CD14-positive monocyte (primary cell): ENCODE measurements at regions not wholly inside any gene's neighbourhood (a gene's known extent, or its start where the extent isn't known, plus 50 kb on each side); places are given as distances from the start of the nearest gene placed in this dataset.

Source experiments
- DNase-seq, 3 donors: peaks; one replicate each; pipeline ENCODE4 v3.0.0-alpha.2; 2011 to 2022
- H2AFZ ChIP-seq: 2 replicates; pipeline ENCODE4 v1.6.0; 2012; ENCODE audit warnings: mild to moderate bottlenecking, low read depth, low read length, inconsistent platforms; ENCODE audit not compliant: insufficient read depth, poor library complexity, severe bottlenecking
- H3K27ac ChIP-seq, 2 donors: 1 replicate in 1 of 2; 2 replicates in 1 of 2; pipeline ENCODE4 v1.5.1; 2012 to 2013; ENCODE audit warnings: low read length in 2 of 2, control low read depth in 1 of 2, inconsistent platforms in 1 of 2, low read depth in 1 of 2, mild to moderate bottlenecking in 1 of 2
- H3K27me3 ChIP-seq, 2 donors: one replicate each; pipeline versions ENCODE4 v1.6.0 to v1.6.1; 2011 to 2013; ENCODE audit warnings: low read length in 2 of 2; ENCODE audit not compliant: control insufficient read depth in 2 of 2, insufficient read depth in 2 of 2
- H3K36me3 ChIP-seq, 2 donors: replicated peaks in 1 of 2; 1 replicate in 1 of 2; 2 replicates in 1 of 2; pipeline versions ENCODE4 v1.5.1 to v1.6.1; 2012 to 2013; ENCODE audit warnings: low read length in 2 of 2, control low read depth in 1 of 2, inconsistent platforms in 1 of 2, mild to moderate bottlenecking in 1 of 2; ENCODE audit not compliant: insufficient read depth in 2 of 2, control insufficient read depth in 1 of 2
- H3K4me1 ChIP-seq, 2 donors: 1 replicate in 1 of 2; 2 replicates in 1 of 2; pipeline versions ENCODE4 v1.5.1 to v1.6.1; 2012 to 2013; ENCODE audit warnings: low read length in 2 of 2, control low read depth in 1 of 2, inconsistent platforms in 1 of 2, mild to moderate bottlenecking in 1 of 2, moderate library complexity in 1 of 2; ENCODE audit not compliant: insufficient read depth in 2 of 2, control insufficient read depth in 1 of 2
- H3K4me2 ChIP-seq: replicated peaks from 2 replicates; pipeline ENCODE3; 2012; ENCODE audit warnings: low read length, moderate library complexity, mild to moderate bottlenecking; ENCODE audit not compliant: poor library complexity, severe bottlenecking; ENCODE audit errors: extremely low read depth
- H3K4me3 ChIP-seq, 3 experiments: fragments of 200-600 bp in 1 of 3; sonication (generic) in 1 of 3; replicated peaks in 1 of 3; 1 replicate in 2 of 3; 2 replicates in 1 of 3; pipeline ENCODE4 v1.5.1; 2011 to 2013; ENCODE audit warnings: low read length in 3 of 3, mild to moderate bottlenecking in 3 of 3, control low read depth in 2 of 3, low read depth in 2 of 3, inconsistent platforms in 1 of 3, moderate library complexity in 1 of 3
- H3K79me2 ChIP-seq: 2 replicates; pipeline ENCODE4 v1.6.0; 2012; ENCODE audit warnings: mild to moderate bottlenecking, control low read depth, inconsistent platforms, low read length, moderate library complexity; ENCODE audit not compliant: insufficient read depth
- H3K9ac ChIP-seq: 2 replicates; pipeline ENCODE4 v1.6.0; 2017; ENCODE audit warnings: low read length, mild to moderate bottlenecking; ENCODE audit not compliant: insufficient read depth, poor library complexity, severe bottlenecking
- H3K9me3 ChIP-seq, 2 donors: replicated peaks in 1 of 2; 1 replicate in 1 of 2; 2 replicates in 1 of 2; pipeline versions ENCODE4 v1.5.1 to v1.6.1; 2012 to 2013; ENCODE audit warnings: low read length in 2 of 2, control low read depth in 1 of 2; ENCODE audit not compliant: control insufficient read depth in 1 of 2, insufficient read depth in 1 of 2
- H4K20me1 ChIP-seq: 2 replicates; pipeline ENCODE4 v1.6.0; 2012; ENCODE audit warnings: mild to moderate bottlenecking, low read length, control low read depth, moderate library complexity; ENCODE audit not compliant: insufficient read depth
- H3K27ac Mint-ChIP-seq, 7 donors: one replicate each; pipeline ENCODE4 v1.8.0; 2020; ENCODE audit warnings: mild to moderate bottlenecking in 7 of 7, mixed read lengths in 7 of 7, moderate library complexity in 6 of 7, inconsistent platforms in 2 of 7
- H3K27me3 Mint-ChIP-seq, 3 donors: one replicate each; pipeline ENCODE4 v1.8.0; 2021 to 2022; ENCODE audit warnings: low read depth in 3 of 3, mild to moderate bottlenecking in 3 of 3, mixed read lengths in 3 of 3, moderate library complexity in 3 of 3, inconsistent platforms in 1 of 3
- H3K36me3 Mint-ChIP-seq, 2 donors: one replicate each; pipeline ENCODE4 v1.8.0; 2020; ENCODE audit warnings: mixed read lengths in 2 of 2, inconsistent platforms in 1 of 2, mild to moderate bottlenecking in 1 of 2
- H3K4me1 Mint-ChIP-seq: one replicate; pipeline ENCODE4 v1.8.0; 2020; ENCODE audit warnings: mild to moderate bottlenecking, mixed read lengths
- H3K4me3 Mint-ChIP-seq, 2 donors: one replicate each; pipeline ENCODE4 v1.8.0; 2020; ENCODE audit warnings: mild to moderate bottlenecking in 2 of 2, mixed read lengths in 2 of 2, moderate library complexity in 1 of 2
- H3K9me3 Mint-ChIP-seq, 7 donors: one replicate each; pipeline ENCODE4 v1.8.0; 2020 to 2022; ENCODE audit warnings: mixed read lengths in 7 of 7, mild to moderate bottlenecking in 6 of 7, moderate library complexity in 6 of 7, inconsistent platforms in 2 of 7
- WGBS: methylation state at CpG from one replicate; pipeline ENCODE4 v1.1.5; 2013; ENCODE audit warnings: missing lambda C conversion rate; ENCODE audit not compliant: insufficient coverage; 5-methylcytosine and 5-hydroxymethylcytosine counted together
- intact Hi-C, 2 donors: fragments of 100-400 bp; cut with micrococcal nuclease; formaldehyde crosslinking; loops; one replicate each; pipeline versions ENCODE4 v1.15.0 to v1.15.1; 2023
- TF ChIP-seq, protein P1 (sequence below): fragments of 200-600 bp; IDR thresholded peaks from one replicate; pipeline ENCODE4 v1.8.0; 2022; ENCODE audit warnings: antibody characterized with exemption, mild to moderate bottlenecking

DNA sequence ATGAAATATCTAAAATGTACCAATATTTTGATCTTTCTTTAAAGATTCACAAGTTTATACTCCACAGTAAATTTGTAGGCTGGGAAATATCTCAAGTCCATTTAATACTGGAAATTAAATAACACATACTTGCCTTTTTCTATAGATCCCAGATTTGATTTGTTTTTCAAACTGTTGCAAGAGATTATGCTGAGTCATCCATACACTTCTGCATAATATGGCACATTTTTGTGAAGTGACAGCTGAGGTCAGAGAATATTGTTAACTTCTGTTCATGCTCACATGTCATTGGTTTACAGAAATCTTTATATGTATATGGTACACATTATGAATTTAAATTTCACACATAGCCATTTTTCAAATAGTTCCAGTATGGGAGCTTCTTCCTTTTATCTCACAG lies 1066.3 kb upstream of the NUDT12 start:
- H3K36me3 ChIP-seq, result no peaks in the 10 kb centered on the region
- H3K36me3 Mint-ChIP-seq, result no peaks in the 10 kb centered on the region
- no peak overlapping the region for H3K4me3 Mint-ChIP-seq
- no peak overlapping the region for H2AFZ ChIP-seq
- no peaks in the 10 kb centered on the region for H3K4me1 Mint-ChIP-seq
- no peak overlapping the region for H3K4me2 ChIP-seq
- intact Hi-C loops, result no loop called here
- no peaks in the 10 kb centered on the region for H4K20me1 ChIP-seq
- peaks cover 0 to 7% (median 2%) of the 10 kb centered on the region in 7 donors for H3K9me3 Mint-ChIP-seq
- TF ChIP-seq, protein P1, sequence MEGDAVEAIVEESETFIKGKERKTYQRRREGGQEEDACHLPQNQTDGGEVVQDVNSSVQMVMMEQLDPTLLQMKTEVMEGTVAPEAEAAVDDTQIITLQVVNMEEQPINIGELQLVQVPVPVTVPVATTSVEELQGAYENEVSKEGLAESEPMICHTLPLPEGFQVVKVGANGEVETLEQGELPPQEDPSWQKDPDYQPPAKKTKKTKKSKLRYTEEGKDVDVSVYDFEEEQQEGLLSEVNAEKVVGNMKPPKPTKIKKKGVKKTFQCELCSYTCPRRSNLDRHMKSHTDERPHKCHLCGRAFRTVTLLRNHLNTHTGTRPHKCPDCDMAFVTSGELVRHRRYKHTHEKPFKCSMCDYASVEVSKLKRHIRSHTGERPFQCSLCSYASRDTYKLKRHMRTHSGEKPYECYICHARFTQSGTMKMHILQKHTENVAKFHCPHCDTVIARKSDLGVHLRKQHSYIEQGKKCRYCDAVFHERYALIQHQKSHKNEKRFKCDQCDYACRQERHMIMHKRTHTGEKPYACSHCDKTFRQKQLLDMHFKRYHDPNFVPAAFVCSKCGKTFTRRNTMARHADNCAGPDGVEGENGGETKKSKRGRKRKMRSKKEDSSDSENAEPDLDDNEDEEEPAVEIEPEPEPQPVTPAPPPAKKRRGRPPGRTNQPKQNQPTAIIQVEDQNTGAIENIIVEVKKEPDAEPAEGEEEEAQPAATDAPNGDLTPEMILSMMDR, result no peak
- no peak overlapping the region for H3K27ac Mint-ChIP-seq
- H3K4me1 ChIP-seq, result no peaks in the 10 kb centered on the region
- no peak overlapping the region for H3K27ac ChIP-seq
- no peak for DNase-seq
- no peak overlapping the region for H3K9ac ChIP-seq
- H3K27me3 Mint-ChIP-seq, result no peaks in the 10 kb centered on the region
- H3K27me3 ChIP-seq, result no peaks in the 10 kb centered on the region
- H3K9me3 ChIP-seq, result peaks cover 0 to 8% of the 10 kb centered on the region in 2 donors
- no peaks in the 10 kb centered on the region for H3K79me2 ChIP-seq
- H3K4me3 ChIP-seq, result no peak overlapping the region

GRCh38 chr5:104626122-104626521 lies 1063.5 kb upstream of the NUDT12 start:
- H3K4me3 Mint-ChIP-seq, result no peak overlapping the region
- H3K4me2 ChIP-seq, result no peak overlapping the region
- TF ChIP-seq, protein P1, result no peak
- H3K9ac ChIP-seq, result no peak overlapping the region
- WGBS, result no CpG with 5 or more reads among the region's 2 CpGs
- peaks cover 0 to 8% of the 10 kb centered on the region in 2 donors for H3K9me3 ChIP-seq
- H3K79me2 ChIP-seq, result no peaks in the 10 kb centered on the region
- no peaks in the 10 kb centered on the region for H3K36me3 ChIP-seq
- H4K20me1 ChIP-seq, result no peaks in the 10 kb centered on the region
- no peak for DNase-seq
- H3K4me1 Mint-ChIP-seq, result no peaks in the 10 kb centered on the region
- no peak overlapping the region for H3K4me3 ChIP-seq
- no peaks in the 10 kb centered on the region for H3K4me1 ChIP-seq
- no peaks in the 10 kb centered on the region for H3K27me3 Mint-ChIP-seq
- H3K27ac Mint-ChIP-seq, result no peak overlapping the region
- no peak overlapping the region for H3K27ac ChIP-seq
- intact Hi-C loops, result no loop called here
- H2AFZ ChIP-seq, result no peak overlapping the region
- no peaks in the 10 kb centered on the region for H3K27me3 ChIP-seq
- peaks cover 0 to 3% (median 2%) of the 10 kb centered on the region in 7 donors for H3K9me3 Mint-ChIP-seq
- H3K36me3 Mint-ChIP-seq, result no peaks in the 10 kb centered on the region
